ENCODE measurements at regions not wholly inside any gene's neighbourhood (a gene's known extent, or its start where the extent isn't known, plus 50 kb on each side); places are given as distances from the start of the nearest gene placed in this dataset.

GRCh38 chr20:11248687-11249638 is 575.2 kb upstream of the JAG1 start:
- Histone ChIP-seq H2BK20ac (ENCODE audit: low read length) (no peak overlapping the region), H3K79me1 (ENCODE audit: low read depth, low read length) (no peaks in the 10 kb centered on the region), H3K4ac (replicated peaks; ENCODE audit: insufficient read length, low read depth, low read length) (no peak overlapping the region), H3K9ac (replicated peaks in 1 of 4; ENCODE audit: extremely low read depth in 1 of 4, low read depth in 3 of 4, low read length in 3 of 4) (no peak overlapping the region), H4K5ac (ENCODE audit: insufficient read length, low read depth, low read length) (no peak overlapping the region), H4K91ac (replicated peaks; ENCODE audit: insufficient read length, low read length) (no peak overlapping the region), H3K9me3 (ENCODE audit: insufficient read depth in 2 of 2, low read depth in 1 of 2, low read length in 1 of 2) (no peaks in the 10 kb centered on the region), H3K14ac (ENCODE audit: insufficient read length) (no peak overlapping the region), H3K4me2 (ENCODE audit: insufficient read depth in 1 of 2, low read depth in 2 of 2, low read length in 2 of 2) (no peak overlapping the region), H3K4me3 (ENCODE audit: extremely low read depth in 1 of 4, insufficient read depth in 2 of 4, low read depth in 3 of 4, low read length in 4 of 4) (no peak overlapping the region), H4K8ac (ENCODE audit: extremely low read depth, insufficient read depth, low read length) (no peak overlapping the region), H2AFZ (ENCODE audit: low read length) (no peak overlapping the region), H3K56ac (replicated peaks; ENCODE audit: insufficient read length, low read depth, low read length) (no peak overlapping the region), H3K18ac (ENCODE audit: extremely low read depth, low read length) (no peak overlapping the region), H3K27me3 (replicated peaks in 1 of 4; ENCODE audit: control insufficient read depth in 3 of 4, extremely low read depth in 1 of 4, insufficient read depth in 3 of 4, low read length in 3 of 4) (no peaks in the 10 kb centered on the region; a peak in 1 of 7 replicates), H3K23ac (ENCODE audit: insufficient read length) (no peak overlapping the region), H3K4me1 (replicated peaks in 1 of 4; ENCODE audit: control insufficient read depth in 3 of 4, insufficient read depth in 4 of 4, low read length in 3 of 4) (peaks cover 0 to 8% (median 6%) of the 10 kb centered on the region in 4 experiments; a peak in 4 of 7 replicates), H2AK5ac (ENCODE audit: low read depth, low read length) (no peak overlapping the region), H3K79me2 (ENCODE audit: control insufficient read depth in 1 of 2, insufficient read depth in 2 of 2, low read length in 2 of 2) (no peaks in the 10 kb centered on the region), H2BK12ac (ENCODE audit: low read depth, low read length) (no peak overlapping the region), H3K23me2 (ENCODE audit: low read depth, low read length) (no peaks in the 10 kb centered on the region), H2BK5ac (ENCODE audit: low read depth, low read length) (no peak overlapping the region), H3K36me3 (ENCODE audit: control insufficient read depth in 2 of 4, insufficient read depth in 4 of 4, low read length in 3 of 4) (no peaks in the 10 kb centered on the region), H2BK15ac (ENCODE audit: low read length) (no peak overlapping the region), H2BK120ac (replicated peaks; ENCODE audit: low read depth, low read length) (no peak overlapping the region), H3K27ac (ENCODE audit: low read depth, low read length) (no peak overlapping the region), H4K20me1 (replicated peaks in 1 of 2; ENCODE audit: control insufficient read depth in 1 of 2, insufficient read depth in 2 of 2, low read length in 2 of 2) (no peaks in the 10 kb centered on the region)
- FAIRE-seq (no peak), DNase-seq (ENCODE audit: low read depth in 1 of 2, low spot score in 2 of 2) (no peak)
- WGBS, 2 experiments (ENCODE audit: extremely low coverage in 1 of 2, insufficient coverage in 1 of 2, insufficient read length in 1 of 2, insufficient replicate concordance in 2 of 2, low coverage in 1 of 2, low lambda C conversion rate in 2 of 2, missing lambda C conversion rate in 1 of 2): 71% methylated on average over 9 of the region's 9 CpGs; no CpG with 5 or more reads in 1 of the 2 experiments
- ChIA-PET CTCF (ENCODE audit: partially characterized antibody) (interaction anchor here (0.6 to 1.3 kb wide), 4 partner anchors 12 to 812 kb away, joined by 3 to 5 read pairs (median 3); no protein-coding TSS in a partner anchor), POLR2A (ENCODE audit: partially characterized antibody) (no interaction called here)
- TF ChIP-seq POLR2A (IDR thresholded peaks at IDR 0.05; ENCODE audit: control extremely low read depth in 1 of 2, low read depth in 2 of 2, low read length in 2 of 2): no peak
- no peak for TF ChIP-seq RAD21 (IDR thresholded peaks at IDR 0.05 in 1 of 2, conservative IDR thresholded peaks at IDR 0.05 in 1 of 2; ENCODE audit: low read depth in 2 of 2, low read length in 2 of 2)
- no peak for TF ChIP-seq CEBPB (IDR thresholded peaks at IDR 0.05; ENCODE audit: low read depth, low read length)
- no peak for TF ChIP-seq RXRA (IDR thresholded peaks at IDR 0.05; ENCODE audit: insufficient read depth, low read depth, low read length)
- no peak for TF ChIP-seq GABPA (IDR thresholded peaks at IDR 0.05; ENCODE audit: borderline replicate concordance, insufficient read depth, low read length)
- no peak for TF ChIP-seq SUZ12 (IDR thresholded peaks at IDR 0.05; ENCODE audit: low read length)
- TF ChIP-seq, protein P1, sequence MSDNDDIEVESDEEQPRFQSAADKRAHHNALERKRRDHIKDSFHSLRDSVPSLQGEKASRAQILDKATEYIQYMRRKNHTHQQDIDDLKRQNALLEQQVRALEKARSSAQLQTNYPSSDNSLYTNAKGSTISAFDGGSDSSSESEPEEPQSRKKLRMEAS (IDR thresholded peaks at IDR 0.05): no peak
- no peak for TF ChIP-seq ATF3 (IDR thresholded peaks at IDR 0.05; ENCODE audit: insufficient read depth, low read depth, low read length)
- TF ChIP-seq ZNF274 (IDR thresholded peaks at IDR 0.05; ENCODE audit: borderline replicate concordance, extremely low read depth, low read length): no peak
- TF ChIP-seq TAF7 (optimal IDR thresholded peaks at IDR 0.05; ENCODE audit: borderline replicate concordance, low read depth, low read length): no peak
- TF ChIP-seq BRCA1 (IDR thresholded peaks at IDR 0.05; ENCODE audit: low read depth, low read length): no peak

Data from H1 (cell line).